NB4 (cell line): ENCODE measurements at regions not wholly inside any gene's neighbourhood (a gene's known extent, or its start where the extent isn't known, plus 50 kb on each side); places are given as distances from the start of the nearest gene placed in this dataset.

Source experiments
- MYC ChIP-seq: IDR thresholded peaks from 2 replicates; pipeline ENCODE4 v1.6.1; 2011; ENCODE audit warnings: low read depth, low read length
- POLR2A ChIP-seq: IDR thresholded peaks from 2 replicates; pipeline ENCODE4 v1.6.1; 2011; ENCODE audit warnings: mild to moderate bottlenecking; ENCODE audit not compliant: insufficient read length; ENCODE audit errors: extremely low read depth
- TF ChIP-seq, protein P1 (sequence below): IDR thresholded peaks from one replicate; pipeline ENCODE4 v1.5.1; 2012; ENCODE audit warnings: low read depth, low read length
- TF ChIP-seq, protein P2 (sequence below): IDR thresholded peaks from 2 replicates; pipeline ENCODE4 v1.6.1; 2011; ENCODE audit warnings: low read depth, low read length

DNA sequence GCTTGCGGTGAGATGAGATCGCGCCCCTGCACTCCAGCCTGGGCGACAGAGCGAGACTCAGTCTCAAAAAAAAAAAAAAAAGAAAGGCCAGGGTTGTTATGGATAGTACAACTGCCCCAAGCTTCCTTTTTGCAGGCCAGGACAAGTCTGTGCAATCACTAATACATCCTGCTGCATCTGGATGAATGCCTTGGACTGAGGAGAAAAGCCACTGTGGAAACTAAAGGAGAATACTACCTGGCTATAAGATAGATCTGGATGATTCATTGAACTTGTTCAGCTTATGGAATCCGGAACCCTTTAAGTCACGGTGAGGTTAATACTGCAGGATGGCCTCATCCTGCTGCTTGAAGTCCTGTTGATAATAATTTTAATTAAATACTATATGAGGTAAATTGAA is 278.2 kb downstream of the TFAP2A start:
- TF ChIP-seq, protein P1, sequence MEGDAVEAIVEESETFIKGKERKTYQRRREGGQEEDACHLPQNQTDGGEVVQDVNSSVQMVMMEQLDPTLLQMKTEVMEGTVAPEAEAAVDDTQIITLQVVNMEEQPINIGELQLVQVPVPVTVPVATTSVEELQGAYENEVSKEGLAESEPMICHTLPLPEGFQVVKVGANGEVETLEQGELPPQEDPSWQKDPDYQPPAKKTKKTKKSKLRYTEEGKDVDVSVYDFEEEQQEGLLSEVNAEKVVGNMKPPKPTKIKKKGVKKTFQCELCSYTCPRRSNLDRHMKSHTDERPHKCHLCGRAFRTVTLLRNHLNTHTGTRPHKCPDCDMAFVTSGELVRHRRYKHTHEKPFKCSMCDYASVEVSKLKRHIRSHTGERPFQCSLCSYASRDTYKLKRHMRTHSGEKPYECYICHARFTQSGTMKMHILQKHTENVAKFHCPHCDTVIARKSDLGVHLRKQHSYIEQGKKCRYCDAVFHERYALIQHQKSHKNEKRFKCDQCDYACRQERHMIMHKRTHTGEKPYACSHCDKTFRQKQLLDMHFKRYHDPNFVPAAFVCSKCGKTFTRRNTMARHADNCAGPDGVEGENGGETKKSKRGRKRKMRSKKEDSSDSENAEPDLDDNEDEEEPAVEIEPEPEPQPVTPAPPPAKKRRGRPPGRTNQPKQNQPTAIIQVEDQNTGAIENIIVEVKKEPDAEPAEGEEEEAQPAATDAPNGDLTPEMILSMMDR, result no peak
- TF ChIP-seq POLR2A (no peak), MYC (no peak)
- TF ChIP-seq, protein P2, sequence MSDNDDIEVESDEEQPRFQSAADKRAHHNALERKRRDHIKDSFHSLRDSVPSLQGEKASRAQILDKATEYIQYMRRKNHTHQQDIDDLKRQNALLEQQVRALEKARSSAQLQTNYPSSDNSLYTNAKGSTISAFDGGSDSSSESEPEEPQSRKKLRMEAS, result no peak
